Loucy (cell line): ENCODE measurements at regions not wholly inside any gene's neighbourhood (a gene's known extent, or its start where the extent isn't known, plus 50 kb on each side); places are given as distances from the start of the nearest gene placed in this dataset.

Experiments used
- H2AFZ ChIP-seq: fragments of 200-600 bp; sonication (generic); 2 replicates; pipeline ENCODE4 v1.6.0; 2016; ENCODE audit warnings: antibody characterized with exemption, mild to moderate bottlenecking, low read length, moderate library complexity
- H3F3A ChIP-seq: fragments of 200-600 bp; 2 replicates; pipeline ENCODE4 v1.6.0; 2016; ENCODE audit warnings: antibody characterized with exemption, low read depth, mild to moderate bottlenecking
- H3K27me3 ChIP-seq: fragments of 200-600 bp; sonication (generic); 2 replicates; pipeline ENCODE4 v1.6.1; 2014; ENCODE audit warnings: low read length, mild to moderate bottlenecking; ENCODE audit not compliant: insufficient read depth, poor library complexity, severe bottlenecking
- H3K36me3 ChIP-seq: fragments of 200-600 bp; sonication (generic); 2 replicates; pipeline ENCODE4 v1.6.1; 2016; ENCODE audit warnings: low read length; ENCODE audit not compliant: insufficient read depth
- H3K4me1 ChIP-seq: fragments of 200-600 bp; sonication (generic); 2 replicates; pipeline ENCODE4 v1.5.1; 2014; ENCODE audit warnings: low read length, mild to moderate bottlenecking; ENCODE audit not compliant: insufficient read depth, poor library complexity, severe bottlenecking
- H3K4me2 ChIP-seq: fragments of 200-600 bp; sonication (generic); 2 replicates; pipeline ENCODE4 v1.6.0; 2014; ENCODE audit warnings: antibody characterized with exemption, low read length, low read depth, mild to moderate bottlenecking; ENCODE audit not compliant: poor library complexity, severe bottlenecking
- H3K4me3 ChIP-seq: fragments of 200-600 bp; sonication (generic); 2 replicates; pipeline ENCODE4 v1.5.1; 2014; ENCODE audit warnings: low read length, mild to moderate bottlenecking, mixed read lengths; ENCODE audit not compliant: poor library complexity, severe bottlenecking
- H3K79me2 ChIP-seq: fragments of 200-600 bp; sonication (generic); 2 replicates; pipeline ENCODE4 v1.6.1; 2014; ENCODE audit warnings: low read length; ENCODE audit not compliant: insufficient read depth
- H3K9ac ChIP-seq: fragments of 200-600 bp; sonication (generic); 2 replicates; pipeline ENCODE4 v1.6.0; 2014; ENCODE audit warnings: mild to moderate bottlenecking, low read depth, low read length, moderate library complexity; ENCODE audit not compliant: poor library complexity, severe bottlenecking
- H3K9me2 ChIP-seq: fragments of 200-600 bp; sonication (generic); replicated peaks from 2 replicates; pipeline ENCODE4 v1.6.1; 2016; ENCODE audit warnings: low read depth, low read length, mixed read lengths
- H3K9me3 ChIP-seq: fragments of 200-600 bp; sonication (generic); 2 replicates; pipeline ENCODE4 v1.6.1; 2014; ENCODE audit warnings: mild to moderate bottlenecking, antibody characterized with exemption, low read length, low read depth; ENCODE audit not compliant: insufficient read depth
- H4K20me1 ChIP-seq: fragments of 200-600 bp; sonication (generic); 2 replicates; pipeline ENCODE4 v1.6.0; 2014; ENCODE audit warnings: antibody characterized with exemption, low read length, mild to moderate bottlenecking; ENCODE audit not compliant: insufficient read depth, poor library complexity, severe bottlenecking
- EZH2phosphoT487 ChIP-seq: fragments of 200-600 bp; IDR thresholded peaks from 2 replicates; pipeline ENCODE4 v1.6.1; 2018; ENCODE audit warnings: antibody characterized with exemption, mild to moderate bottlenecking, moderate library complexity, borderline replicate concordance
- TF ChIP-seq, protein P1 (sequence below): fragments of 200-600 bp; sonication (generic); conservative IDR thresholded peaks from 2 replicates; pipeline ENCODE4 v1.5.1; 2014; ENCODE audit warnings: mild to moderate bottlenecking, antibody characterized with exemption, low read length

DNA sequence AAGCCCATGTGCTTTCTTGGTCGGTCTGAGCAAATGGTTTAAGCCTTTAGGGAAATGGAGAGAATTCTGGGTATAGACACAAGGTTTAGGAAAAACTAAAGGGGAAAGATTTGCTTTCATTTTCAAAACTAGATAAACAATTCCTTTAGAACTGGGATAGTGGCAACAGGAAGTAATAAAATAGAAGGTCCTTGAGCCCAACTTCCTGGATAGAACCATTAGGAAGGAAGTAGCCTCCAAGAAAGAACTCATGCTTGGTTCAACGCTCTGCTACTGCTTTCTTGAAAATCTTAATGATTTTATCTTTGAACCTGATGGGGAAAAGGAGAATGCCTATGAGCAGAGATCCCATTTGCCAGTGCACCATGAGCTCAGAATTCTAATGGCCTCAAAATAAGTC lies 147.0 kb upstream of the THRB start:
- Histone ChIP-seq H3K36me3 (no peaks in the 10 kb centered on the region), H4K20me1 (no peaks in the 10 kb centered on the region), H3K4me1 (no peaks in the 10 kb centered on the region), H3K79me2 (no peaks in the 10 kb centered on the region), H3K9me3 (no peaks in the 10 kb centered on the region), H3K27me3 (no peaks in the 10 kb centered on the region), H3K4me2 (no peak overlapping the region), H3K9ac (no peak overlapping the region), H3K9me2 (no peaks in the 10 kb centered on the region), H3F3A (no peaks in the 10 kb centered on the region), H3K4me3 (no peak overlapping the region), H2AFZ (no peak overlapping the region)
- TF ChIP-seq EZH2phosphoT487: no peak
- TF ChIP-seq, protein P1, sequence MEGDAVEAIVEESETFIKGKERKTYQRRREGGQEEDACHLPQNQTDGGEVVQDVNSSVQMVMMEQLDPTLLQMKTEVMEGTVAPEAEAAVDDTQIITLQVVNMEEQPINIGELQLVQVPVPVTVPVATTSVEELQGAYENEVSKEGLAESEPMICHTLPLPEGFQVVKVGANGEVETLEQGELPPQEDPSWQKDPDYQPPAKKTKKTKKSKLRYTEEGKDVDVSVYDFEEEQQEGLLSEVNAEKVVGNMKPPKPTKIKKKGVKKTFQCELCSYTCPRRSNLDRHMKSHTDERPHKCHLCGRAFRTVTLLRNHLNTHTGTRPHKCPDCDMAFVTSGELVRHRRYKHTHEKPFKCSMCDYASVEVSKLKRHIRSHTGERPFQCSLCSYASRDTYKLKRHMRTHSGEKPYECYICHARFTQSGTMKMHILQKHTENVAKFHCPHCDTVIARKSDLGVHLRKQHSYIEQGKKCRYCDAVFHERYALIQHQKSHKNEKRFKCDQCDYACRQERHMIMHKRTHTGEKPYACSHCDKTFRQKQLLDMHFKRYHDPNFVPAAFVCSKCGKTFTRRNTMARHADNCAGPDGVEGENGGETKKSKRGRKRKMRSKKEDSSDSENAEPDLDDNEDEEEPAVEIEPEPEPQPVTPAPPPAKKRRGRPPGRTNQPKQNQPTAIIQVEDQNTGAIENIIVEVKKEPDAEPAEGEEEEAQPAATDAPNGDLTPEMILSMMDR: no peak

DNA sequence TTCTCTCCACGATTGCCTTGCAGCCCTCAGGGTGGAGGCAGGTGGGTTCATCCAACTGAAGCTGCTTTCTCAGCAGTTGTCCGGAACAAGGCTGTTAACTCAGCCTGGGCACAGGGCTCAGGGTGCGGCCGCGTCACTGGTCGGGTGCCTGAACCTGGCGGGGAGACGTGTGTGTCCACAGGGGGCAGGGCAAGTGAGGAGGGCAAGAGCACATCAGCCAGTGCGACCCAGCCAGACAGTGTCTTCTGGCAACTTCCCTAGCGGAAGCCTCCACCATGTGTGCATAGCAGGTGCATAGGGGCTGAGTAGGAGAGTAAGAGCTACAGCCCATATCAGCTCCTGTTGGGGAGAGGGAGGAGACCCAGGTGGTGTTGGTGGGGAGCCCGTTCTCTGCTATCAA lies 150.4 kb upstream of the THRB start:
- no peaks in the 10 kb centered on the region for H3K9me3 ChIP-seq
- no peaks in the 10 kb centered on the region for H3K27me3 ChIP-seq
- no peak overlapping the region for H2AFZ ChIP-seq
- no peak overlapping the region for H3K9ac ChIP-seq
- H3K4me2 ChIP-seq: no peak overlapping the region
- H3K9me2 ChIP-seq: no peaks in the 10 kb centered on the region
- H3K4me3 ChIP-seq: no peak overlapping the region
- H3K4me1 ChIP-seq: no peaks in the 10 kb centered on the region
- no peaks in the 10 kb centered on the region for H4K20me1 ChIP-seq
- H3K79me2 ChIP-seq: no peaks in the 10 kb centered on the region
- H3K36me3 ChIP-seq: no peaks in the 10 kb centered on the region
- no peak for TF ChIP-seq EZH2phosphoT487
- TF ChIP-seq, protein P1: no peak
- no peaks in the 10 kb centered on the region for H3F3A ChIP-seq

DNA sequence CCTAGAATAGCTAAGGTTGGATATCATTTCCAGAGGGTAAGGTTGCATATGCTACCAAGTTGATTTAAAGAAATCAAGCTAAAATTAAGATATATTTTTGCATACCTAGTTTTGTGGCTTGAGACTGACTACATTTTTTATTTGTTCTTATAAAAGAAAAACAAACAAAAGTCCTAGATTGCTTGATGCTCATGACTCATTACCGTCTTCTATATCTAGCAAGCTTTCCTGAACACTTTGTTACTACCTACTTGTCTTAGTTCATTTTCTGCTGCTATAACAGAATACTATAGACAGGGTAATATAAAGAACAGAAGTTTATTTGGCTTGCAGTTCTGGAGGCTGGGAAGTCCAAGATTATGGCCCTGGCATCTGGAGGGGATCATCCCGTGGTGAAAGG lies 152.1 kb upstream of the THRB start:
- Histone ChIP-seq H3K9me3 (no peaks in the 10 kb centered on the region), H4K20me1 (no peaks in the 10 kb centered on the region), H3K9me2 (no peaks in the 10 kb centered on the region), H3K79me2 (no peaks in the 10 kb centered on the region), H3K4me3 (no peak overlapping the region), H2AFZ (no peak overlapping the region), H3F3A (no peaks in the 10 kb centered on the region), H3K27me3 (no peaks in the 10 kb centered on the region), H3K4me1 (no peaks in the 10 kb centered on the region), H3K36me3 (no peaks in the 10 kb centered on the region), H3K4me2 (no peak overlapping the region), H3K9ac (no peak overlapping the region)
- no peak for TF ChIP-seq EZH2phosphoT487
- TF ChIP-seq, protein P1: no peak
